Testis (tissue), 2 donors: ENCODE measurements at regions not wholly inside any gene's neighbourhood (a gene's known extent, or its start where the extent isn't known, plus 50 kb on each side); places are given as distances from the start of the nearest gene placed in this dataset.

Source experiments
- CTCF ChIP-seq, 3 experiments: fragments of 450-650 bp in 2 of 3; fragments of 200-600 bp in 1 of 3; sonication (generic) in 1 of 3; IDR thresholded peaks; one replicate each; pipeline ENCODE4 v1.5.1; 2016 to 2019; ENCODE audit warnings: antibody characterized with exemption in 3 of 3, mild to moderate bottlenecking in 2 of 3, moderate library complexity in 1 of 3
- POLR2A ChIP-seq: fragments of 450-650 bp; IDR thresholded peaks from one replicate; pipeline ENCODE4 v1.6.1; 2017; ENCODE audit warnings: antibody characterized with exemption, mild to moderate bottlenecking, moderate library complexity

DNA sequence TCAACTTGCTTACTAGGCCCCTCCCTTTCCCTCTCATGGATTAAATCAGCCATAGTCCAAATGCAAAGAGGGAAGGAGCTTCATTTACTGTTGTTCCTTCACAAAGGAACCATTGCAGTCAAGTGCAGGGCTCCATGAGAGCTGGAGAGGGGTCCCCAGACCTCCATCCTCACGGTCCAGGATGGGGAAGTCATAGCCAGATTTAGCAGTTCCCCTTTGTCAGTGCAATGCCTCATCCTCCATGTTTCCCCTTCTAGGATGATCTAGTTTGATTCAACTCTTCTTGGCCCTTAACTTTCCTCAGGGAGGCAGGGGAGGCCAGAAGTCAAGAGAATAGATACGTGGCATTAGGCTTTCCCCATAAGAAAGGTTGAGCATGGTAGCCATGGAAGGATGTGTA lies 66.5 kb upstream of the FUCA2 start:
- no peak for TF ChIP-seq CTCF (IDR thresholded peaks at IDR 0.05)
- no peak for TF ChIP-seq POLR2A
